H9 (cell line): ENCODE measurements at regions not wholly inside any gene's neighbourhood (a gene's known extent, or its start where the extent isn't known, plus 50 kb on each side); places are given as distances from the start of the nearest gene placed in this dataset.

Experiments
- DNase-seq: peaks from one replicate; pipeline ENCODE4 v3.0.0-alpha.2; 2017
- H2AFZ ChIP-seq: one replicate; pipeline ENCODE4 v1.6.1; 2013; ENCODE audit warnings: mild to moderate bottlenecking, low read length, control low read depth, moderate library complexity
- H2AK5ac ChIP-seq: 2 replicates; pipeline ENCODE4 v1.6.1; 2013; ENCODE audit warnings: low read length, control low read depth, mixed read lengths; ENCODE audit not compliant: insufficient read length
- H2BK120ac ChIP-seq: one replicate; pipeline ENCODE4 v1.6.1; 2013; ENCODE audit warnings: low read depth, mild to moderate bottlenecking, low read length, control low read depth, inconsistent platforms; ENCODE audit not compliant: poor library complexity, severe bottlenecking
- H2BK12ac ChIP-seq: 2 replicates; pipeline ENCODE4 v1.6.1; 2013; ENCODE audit warnings: low read length, control low read depth, mixed read lengths, low read depth; ENCODE audit not compliant: insufficient read length
- H2BK15ac ChIP-seq: 2 replicates; pipeline ENCODE4 v1.6.1; 2013; ENCODE audit warnings: low read depth, low read length, control low read depth
- H2BK20ac ChIP-seq: one replicate; pipeline ENCODE4 v1.6.1; 2013; ENCODE audit warnings: low read depth, mild to moderate bottlenecking, low read length, control low read depth, inconsistent platforms; ENCODE audit not compliant: poor library complexity, severe bottlenecking
- H2BK5ac ChIP-seq: 2 replicates; pipeline ENCODE4 v1.6.1; 2013; ENCODE audit warnings: low read length, control low read depth, mixed read lengths; ENCODE audit not compliant: insufficient read length
- H3K14ac ChIP-seq: 2 replicates; pipeline ENCODE4 v1.6.1; 2013; ENCODE audit warnings: low read length, control low read depth; ENCODE audit not compliant: insufficient read depth
- H3K18ac ChIP-seq: 2 replicates; pipeline ENCODE4 v1.6.1; 2013; ENCODE audit warnings: low read depth, mild to moderate bottlenecking, mixed read lengths, low read length, control low read depth; ENCODE audit not compliant: insufficient read length
- H3K23ac ChIP-seq: 2 replicates; pipeline ENCODE4 v1.6.1; 2013; ENCODE audit warnings: low read length, control low read depth, mixed read lengths, low read depth; ENCODE audit not compliant: insufficient read length
- H3K23me2 ChIP-seq: 2 replicates; pipeline ENCODE4 v1.6.1; 2013; ENCODE audit warnings: low read depth, mild to moderate bottlenecking, mixed read lengths, low read length, control low read depth; ENCODE audit not compliant: insufficient read length, poor library complexity, severe bottlenecking
- H3K27ac ChIP-seq: 2 replicates; pipeline ENCODE4 v1.5.1; 2013; ENCODE audit warnings: low read length, control low read depth, mixed read lengths, low read depth; ENCODE audit not compliant: insufficient read length
- H3K27me3 ChIP-seq: 2 replicates; pipeline ENCODE4 v1.6.1; 2013; ENCODE audit warnings: low read length, control low read depth, inconsistent platforms; ENCODE audit not compliant: insufficient read depth
- H3K4ac ChIP-seq: 2 replicates; pipeline ENCODE4 v1.6.1; 2013; ENCODE audit warnings: low read depth, mild to moderate bottlenecking, control low read depth, inconsistent platforms, low read length, moderate library complexity
- H3K4me1 ChIP-seq: 2 replicates; pipeline ENCODE4 v1.6.1; 2013; ENCODE audit warnings: low read length, control low read depth, inconsistent platforms; ENCODE audit not compliant: insufficient read depth
- H3K4me2 ChIP-seq: 2 replicates; pipeline ENCODE4 v1.6.1; 2013; ENCODE audit warnings: low read length, control low read depth, mixed read lengths; ENCODE audit not compliant: insufficient read length, insufficient read depth
- H3K56ac ChIP-seq: 2 replicates; pipeline ENCODE4 v1.6.1; 2013; ENCODE audit warnings: low read depth, mild to moderate bottlenecking, mixed read lengths, low read length, control low read depth; ENCODE audit not compliant: insufficient read length
- H3K79me1 ChIP-seq: 2 replicates; pipeline ENCODE4 v1.6.1; 2013; ENCODE audit warnings: low read depth, mild to moderate bottlenecking, moderate library complexity, low read length, control low read depth, inconsistent platforms; ENCODE audit not compliant: insufficient read depth, poor library complexity, severe bottlenecking
- H3K79me2 ChIP-seq: 2 replicates; pipeline ENCODE4 v1.6.1; 2013; ENCODE audit warnings: low read length, control low read depth, inconsistent platforms; ENCODE audit not compliant: insufficient read depth
- H3K9ac ChIP-seq: 2 replicates; pipeline ENCODE4 v1.6.1; 2013; ENCODE audit warnings: low read length, control low read depth, mixed read lengths; ENCODE audit not compliant: insufficient read length; ENCODE audit errors: extremely low read depth
- H3K9me3 ChIP-seq: one replicate; pipeline ENCODE4 v1.6.1; 2013; ENCODE audit warnings: low read depth, low read length, inconsistent platforms; ENCODE audit not compliant: control insufficient read depth
- H3T11ph ChIP-seq: one replicate; pipeline ENCODE4 v1.6.1; 2013; ENCODE audit warnings: mild to moderate bottlenecking, low read length, control low read depth, inconsistent platforms
- H4K20me1 ChIP-seq: one replicate; pipeline ENCODE4 v1.6.1; 2013; ENCODE audit not compliant: control insufficient read depth, insufficient read length, insufficient read depth
- H4K5ac ChIP-seq: 2 replicates; pipeline ENCODE4 v1.6.1; 2013; ENCODE audit warnings: low read depth, mild to moderate bottlenecking, mixed read lengths, low read length, control low read depth; ENCODE audit not compliant: insufficient read length
- H4K8ac ChIP-seq: replicated peaks from 2 replicates; pipeline ENCODE4 v1.6.1; 2013; ENCODE audit warnings: low read length, control low read depth, mixed read lengths, low read depth; ENCODE audit not compliant: insufficient read length
- H4K91ac ChIP-seq: 2 replicates; pipeline ENCODE4 v1.6.1; 2013; ENCODE audit warnings: low read depth, mild to moderate bottlenecking, moderate library complexity, mixed read lengths, low read length, control low read depth; ENCODE audit not compliant: insufficient read length
- H3K27ac Mint-ChIP-seq, 3 experiments: 2 replicates in 2 of 3; 3 replicates in 1 of 3; pipeline ENCODE4 v1.8.0; 2020 to 2021; ENCODE audit warnings: mixed read lengths in 3 of 3, mild to moderate bottlenecking in 1 of 3, moderate library complexity in 1 of 3
- H3K27me3 Mint-ChIP-seq: 2 replicates; pipeline ENCODE4 v1.8.0; 2021; ENCODE audit warnings: low read depth, mild to moderate bottlenecking, moderate library complexity, mixed read lengths
- H3K36me3 Mint-ChIP-seq, 3 experiments: 2 replicates in 2 of 3; 3 replicates in 1 of 3; pipeline ENCODE4 v1.8.0; 2020 to 2021; ENCODE audit warnings: low read depth in 3 of 3, mixed read lengths in 3 of 3; ENCODE audit not compliant: insufficient read depth in 1 of 3
- H3K4me1 Mint-ChIP-seq, 2 experiments: 2 replicates each; pipeline ENCODE4 v1.8.0; 2020; ENCODE audit warnings: mixed read lengths in 2 of 2
- H3K4me3 Mint-ChIP-seq, 2 experiments: 2 replicates in 1 of 2; 3 replicates in 1 of 2; pipeline ENCODE4 v1.8.0; 2020 to 2021; ENCODE audit warnings: mild to moderate bottlenecking in 2 of 2, mixed read lengths in 2 of 2, moderate library complexity in 1 of 2
- H3K9me3 Mint-ChIP-seq, 2 experiments: 2 replicates in 1 of 2; 3 replicates in 1 of 2; pipeline ENCODE4 v1.8.0; 2020; ENCODE audit warnings: mild to moderate bottlenecking in 2 of 2, mixed read lengths in 2 of 2, moderate library complexity in 1 of 2
- WGBS: extraction: QIAGEN DNeasy Blood & Tissue Kit; methylation state at CpG from one replicate; pipeline ENCODE4 v1.1.7; 2013; ENCODE audit warnings: missing lambda C conversion rate, low lambda C conversion rate, mixed read lengths; ENCODE audit not compliant: insufficient read length; ENCODE audit errors: extremely low coverage; 5-methylcytosine and 5-hydroxymethylcytosine counted together
- TF ChIP-seq, protein P1 (sequence below): fragments of 200-600 bp; sonication (generic); conservative IDR thresholded peaks from 3 replicates; pipeline ENCODE4 v1.8.0; 2021; ENCODE audit warnings: antibody characterized with exemption, mild to moderate bottlenecking

DNA sequence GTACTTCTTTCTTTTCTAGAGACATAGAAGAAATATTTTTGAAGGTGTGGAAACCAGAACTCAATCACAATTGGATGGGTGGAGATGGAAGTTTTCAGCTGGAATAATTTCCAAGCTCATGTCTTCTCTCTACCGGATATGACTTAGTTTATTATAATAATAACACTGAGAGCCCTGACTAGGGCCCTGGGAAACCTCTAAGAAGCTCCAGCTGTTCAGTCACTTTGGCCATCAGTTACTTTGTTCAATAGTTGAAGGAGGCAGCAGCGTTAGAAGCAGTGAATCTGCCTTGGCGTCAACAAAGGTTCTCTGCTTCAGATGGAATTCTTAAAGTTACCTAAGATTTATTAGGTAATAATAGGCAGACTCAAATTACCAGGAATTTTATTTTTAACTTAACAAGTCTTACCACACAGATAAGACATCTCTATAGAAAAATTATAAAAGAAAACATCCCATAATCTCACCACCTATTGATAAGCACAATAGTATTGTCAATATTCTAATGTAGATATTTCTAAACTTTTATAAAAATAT, 293.8 kb upstream of the CHAC2 start:
- H2AK5ac ChIP-seq, result no peak overlapping the region
- no peak overlapping the region for H4K5ac ChIP-seq
- no peak overlapping the region for H2BK20ac ChIP-seq
- H2BK12ac ChIP-seq, result no peak overlapping the region
- H3K56ac ChIP-seq, result no peak overlapping the region
- no peak overlapping the region for H2BK15ac ChIP-seq
- H3K23me2 ChIP-seq, result no peaks in the 10 kb centered on the region
- H3K4me3 Mint-ChIP-seq, result no peak overlapping the region
- DNase-seq, result no peak
- no CpG with 5 or more reads among the region's 3 CpGs for WGBS
- H3K18ac ChIP-seq, result no peak overlapping the region
- H2BK120ac ChIP-seq, result no peak overlapping the region
- no peak overlapping the region for H3K14ac ChIP-seq
- no peaks in the 10 kb centered on the region for H3K79me1 ChIP-seq
- H4K91ac ChIP-seq, result no peak overlapping the region
- no peak overlapping the region for H2BK5ac ChIP-seq
- H4K20me1 ChIP-seq, result no peaks in the 10 kb centered on the region
- no peaks in the 10 kb centered on the region for H3K27me3 ChIP-seq
- no peak overlapping the region for H3K23ac ChIP-seq
- H4K8ac ChIP-seq, result no peak overlapping the region
- H3K9ac ChIP-seq, result no peak overlapping the region
- H3K4me2 ChIP-seq, result no peak overlapping the region
- no peaks in the 10 kb centered on the region; a peak in 1 of 7 replicates for H3K36me3 Mint-ChIP-seq
- H3K79me2 ChIP-seq, result no peaks in the 10 kb centered on the region
- TF ChIP-seq, protein P1, sequence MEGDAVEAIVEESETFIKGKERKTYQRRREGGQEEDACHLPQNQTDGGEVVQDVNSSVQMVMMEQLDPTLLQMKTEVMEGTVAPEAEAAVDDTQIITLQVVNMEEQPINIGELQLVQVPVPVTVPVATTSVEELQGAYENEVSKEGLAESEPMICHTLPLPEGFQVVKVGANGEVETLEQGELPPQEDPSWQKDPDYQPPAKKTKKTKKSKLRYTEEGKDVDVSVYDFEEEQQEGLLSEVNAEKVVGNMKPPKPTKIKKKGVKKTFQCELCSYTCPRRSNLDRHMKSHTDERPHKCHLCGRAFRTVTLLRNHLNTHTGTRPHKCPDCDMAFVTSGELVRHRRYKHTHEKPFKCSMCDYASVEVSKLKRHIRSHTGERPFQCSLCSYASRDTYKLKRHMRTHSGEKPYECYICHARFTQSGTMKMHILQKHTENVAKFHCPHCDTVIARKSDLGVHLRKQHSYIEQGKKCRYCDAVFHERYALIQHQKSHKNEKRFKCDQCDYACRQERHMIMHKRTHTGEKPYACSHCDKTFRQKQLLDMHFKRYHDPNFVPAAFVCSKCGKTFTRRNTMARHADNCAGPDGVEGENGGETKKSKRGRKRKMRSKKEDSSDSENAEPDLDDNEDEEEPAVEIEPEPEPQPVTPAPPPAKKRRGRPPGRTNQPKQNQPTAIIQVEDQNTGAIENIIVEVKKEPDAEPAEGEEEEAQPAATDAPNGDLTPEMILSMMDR, result no peak
- H2AFZ ChIP-seq, result no peak overlapping the region
- no peaks in the 10 kb centered on the region for H3K9me3 ChIP-seq
- no peaks in the 10 kb centered on the region for H3K4me1 ChIP-seq
- no peaks in the 10 kb centered on the region; a peak in 1 of 4 replicates for H3K4me1 Mint-ChIP-seq
- H3K27ac Mint-ChIP-seq, result no peak overlapping the region
- no peak overlapping the region for H3K4ac ChIP-seq
- no peak overlapping the region for H3T11ph ChIP-seq
- H3K27ac ChIP-seq, result no peak overlapping the region
- no peaks in the 10 kb centered on the region for H3K27me3 Mint-ChIP-seq
- H3K9me3 Mint-ChIP-seq, result peaks cover 2 to 4% of the 10 kb centered on the region in 2 experiments; a peak in 2 of 5 replicates
